H1 (cell line): ENCODE measurements at regions not wholly inside any gene's neighbourhood (a gene's known extent, or its start where the extent isn't known, plus 50 kb on each side); places are given as distances from the start of the nearest gene placed in this dataset.

Experiments
- CTCF ChIA-PET: fragments of 300-600 bp; sonication (Branson Sonifier 250); formaldehyde crosslinking; loops from one replicate; lab custom pipeline; 2021; ENCODE audit not compliant: partially characterized antibody; lab: Charles Lee
- POLR2A ChIA-PET: fragments of 300-600 bp; sonication (Branson Sonifier 250); formaldehyde crosslinking; loops from one replicate; lab custom pipeline; 2021; ENCODE audit warnings: inconsistent platforms; ENCODE audit not compliant: partially characterized antibody; lab: Charles Lee
- DNase-seq, 2 experiments: peaks; one replicate each; pipeline versions ENCODE4 v3.0.0 to v3.0.0-alpha.2; 2010 to 2022; ENCODE audit warnings: low spot score in 2 of 2, low read depth in 1 of 2, mixed read lengths in 1 of 2
- FAIRE-seq: peaks from 2 replicates; lab custom pipeline; 2011; peaks lifted over from hg19 to GRCh38; lab: Jason Lieb, UNC
- H2AFZ ChIP-seq: 2 replicates; pipeline ENCODE4 v1.8.1; 2012; ENCODE audit warnings: low read length, inconsistent platforms
- H2AK5ac ChIP-seq: 2 replicates; pipeline ENCODE4 v1.6.1; 2013; ENCODE audit warnings: low read depth, low read length
- H2BK120ac ChIP-seq: replicated peaks from 2 replicates; pipeline ENCODE3; 2013; ENCODE audit warnings: low read depth, low read length, inconsistent platforms
- H2BK12ac ChIP-seq: 2 replicates; pipeline ENCODE4 v1.6.1; 2013; ENCODE audit warnings: low read depth, low read length
- H2BK15ac ChIP-seq: 2 replicates; pipeline ENCODE4 v1.6.1; 2013; ENCODE audit warnings: low read length
- H2BK20ac ChIP-seq: 2 replicates; pipeline ENCODE4 v1.6.1; 2013; ENCODE audit warnings: low read length
- H2BK5ac ChIP-seq: 2 replicates; pipeline ENCODE4 v1.6.1; 2013; ENCODE audit warnings: low read depth, low read length
- H3K14ac ChIP-seq: 2 replicates; pipeline ENCODE4 v1.6.1; 2013; ENCODE audit warnings: inconsistent platforms; ENCODE audit not compliant: insufficient read length
- H3K18ac ChIP-seq: 2 replicates; pipeline ENCODE4 v1.6.1; 2013; ENCODE audit warnings: low read length; ENCODE audit errors: extremely low read depth
- H3K23ac ChIP-seq: 2 replicates; pipeline ENCODE4 v1.6.1; 2013; ENCODE audit warnings: inconsistent platforms; ENCODE audit not compliant: insufficient read length
- H3K23me2 ChIP-seq: 2 replicates; pipeline ENCODE4 v1.6.1; 2013; ENCODE audit warnings: low read depth, low read length
- H3K27ac ChIP-seq: 2 replicates; pipeline ENCODE4 v1.6.1; 2011; ENCODE audit warnings: low read depth, low read length, inconsistent platforms
- H3K27me3 ChIP-seq, 4 experiments: replicated peaks in 1 of 4; 1 replicate in 1 of 4; 2 replicates in 3 of 4; pipeline versions ENCODE4 v1.6.1 to v1.8.1; 2011 to 2013; ENCODE audit warnings: low read length in 3 of 4, mild to moderate bottlenecking in 3 of 4, inconsistent platforms in 2 of 4, mixed read lengths in 2 of 4, moderate library complexity in 1 of 4; ENCODE audit not compliant: control insufficient read depth in 3 of 4, insufficient read depth in 3 of 4; ENCODE audit errors: extremely low read depth in 1 of 4
- H3K36me3 ChIP-seq, 4 experiments: 2 replicates each; pipeline versions ENCODE4 v1.6.1 to v1.8.1; 2011 to 2013; ENCODE audit warnings: mild to moderate bottlenecking in 4 of 4, low read length in 3 of 4, moderate library complexity in 2 of 4, control low read depth in 1 of 4, inconsistent platforms in 1 of 4; ENCODE audit not compliant: insufficient read depth in 4 of 4, control insufficient read depth in 2 of 4
- H3K4ac ChIP-seq: replicated peaks from 2 replicates; pipeline ENCODE3; 2013; ENCODE audit warnings: low read length, low read depth, mixed read lengths, inconsistent platforms; ENCODE audit not compliant: insufficient read length
- H3K4me1 ChIP-seq, 4 experiments: replicated peaks in 1 of 4; 1 replicate in 1 of 4; 2 replicates in 3 of 4; pipeline versions ENCODE4 v1.6.1 to v1.8.1; 2011 to 2013; ENCODE audit warnings: low read length in 3 of 4, inconsistent platforms in 2 of 4, mixed read lengths in 1 of 4; ENCODE audit not compliant: insufficient read depth in 4 of 4, control insufficient read depth in 3 of 4
- H3K4me2 ChIP-seq, 2 experiments: 2 replicates each; pipeline versions ENCODE4 v1.6.1 to v1.8.1; 2011 to 2013; ENCODE audit warnings: low read depth in 2 of 2, low read length in 2 of 2, control low read depth in 1 of 2, inconsistent platforms in 1 of 2, mild to moderate bottlenecking in 1 of 2; ENCODE audit not compliant: insufficient read depth in 1 of 2
- H3K4me3 ChIP-seq, 4 experiments: fragments of 200-600, 300-600 bp in 1 of 4; sonication (generic), shearing (Covaris generic), sonication (Bioruptor Twin) in 1 of 4; 2 replicates each; pipeline versions ENCODE4 v1.5.1 to v1.8.1; 2011 to 2016; ENCODE audit warnings: low read length in 4 of 4, low read depth in 3 of 4, control low read depth in 2 of 4, inconsistent platforms in 2 of 4, mild to moderate bottlenecking in 2 of 4, mixed read lengths in 1 of 4, moderate library complexity in 1 of 4; ENCODE audit not compliant: insufficient read depth in 2 of 4; ENCODE audit errors: extremely low read depth in 1 of 4
- H3K56ac ChIP-seq: replicated peaks from 2 replicates; pipeline ENCODE3; 2013; ENCODE audit warnings: low read depth, mild to moderate bottlenecking, mixed read lengths, low read length, inconsistent platforms; ENCODE audit not compliant: insufficient read length
- H3K79me1 ChIP-seq: 2 replicates; pipeline ENCODE4 v1.6.1; 2013; ENCODE audit warnings: low read depth, low read length, control low read depth
- H3K79me2 ChIP-seq, 2 experiments: 2 replicates each; pipeline versions ENCODE4 v1.6.1 to v1.8.1; 2012 to 2013; ENCODE audit warnings: low read length in 2 of 2, mild to moderate bottlenecking in 2 of 2, inconsistent platforms in 1 of 2; ENCODE audit not compliant: insufficient read depth in 2 of 2, control insufficient read depth in 1 of 2
- H3K9ac ChIP-seq, 4 experiments: replicated peaks in 1 of 4; 1 replicate in 1 of 4; 2 replicates in 3 of 4; pipeline versions ENCODE4 v1.6.1 to v1.8.1; 2011 to 2013; ENCODE audit warnings: low read depth in 3 of 4, low read length in 3 of 4, control low read depth in 2 of 4, mild to moderate bottlenecking in 2 of 4, moderate library complexity in 2 of 4, inconsistent platforms in 1 of 4; ENCODE audit errors: extremely low read depth in 1 of 4
- H3K9me3 ChIP-seq, 2 experiments: 2 replicates each; pipeline versions ENCODE4 v1.6.1 to v1.8.1; 2012 to 2013; ENCODE audit warnings: mild to moderate bottlenecking in 2 of 2, moderate library complexity in 2 of 2, control low read depth in 1 of 2, inconsistent platforms in 1 of 2, low read depth in 1 of 2, low read length in 1 of 2, mixed read lengths in 1 of 2; ENCODE audit not compliant: insufficient read depth in 2 of 2
- H4K20me1 ChIP-seq, 2 experiments: replicated peaks in 1 of 2; 2 replicates each; pipeline versions ENCODE3 to v1.8.1; 2011 to 2013; ENCODE audit warnings: inconsistent platforms in 2 of 2, low read length in 2 of 2, mild to moderate bottlenecking in 1 of 2; ENCODE audit not compliant: insufficient read depth in 2 of 2, control insufficient read depth in 1 of 2
- H4K5ac ChIP-seq: 2 replicates; pipeline ENCODE4 v1.6.1; 2013; ENCODE audit warnings: low read length, low read depth, mixed read lengths, inconsistent platforms; ENCODE audit not compliant: insufficient read length
- H4K8ac ChIP-seq: 2 replicates; pipeline ENCODE4 v1.8.0; 2013; ENCODE audit warnings: mild to moderate bottlenecking, moderate library complexity, low read length, inconsistent platforms; ENCODE audit not compliant: insufficient read depth; ENCODE audit errors: extremely low read depth
- H4K91ac ChIP-seq: replicated peaks from 2 replicates; pipeline ENCODE3; 2013; ENCODE audit warnings: low read length, mixed read lengths, inconsistent platforms; ENCODE audit not compliant: insufficient read length
- HDAC6 ChIP-seq: IDR thresholded peaks from one replicate; pipeline ENCODE4 v1.7.1; 2012; ENCODE audit warnings: low read depth, mild to moderate bottlenecking, inconsistent platforms, low read length, moderate library complexity
- RFX5 ChIP-seq: IDR thresholded peaks from 2 replicates; pipeline ENCODE4 v1.6.1; 2011; ENCODE audit warnings: low read depth, low read length, improper control_type of control experiment, borderline replicate concordance
- SIX5 ChIP-seq: IDR thresholded peaks from 2 replicates; pipeline ENCODE4 v1.6.1; 2011; ENCODE audit warnings: mild to moderate bottlenecking, low read depth, low read length
- SP2 ChIP-seq: IDR thresholded peaks from 2 replicates; pipeline ENCODE4 v1.6.1; 2012; ENCODE audit warnings: mild to moderate bottlenecking, low read length, inconsistent platforms
- WGBS, 2 experiments: shearing (Covaris generic) in 1 of 2; methylation state at CpG; one replicate each; pipeline versions ENCODE4 v1.1.6 to v1.1.7; 2013 to 2015; ENCODE audit warnings: low lambda C conversion rate in 2 of 2, mixed read lengths in 2 of 2, inconsistent platforms in 1 of 2, low coverage in 1 of 2, missing lambda C conversion rate in 1 of 2; ENCODE audit not compliant: insufficient replicate concordance in 2 of 2, insufficient coverage in 1 of 2, insufficient read length in 1 of 2; ENCODE audit errors: extremely low coverage in 1 of 2, missing lambda C conversion rate in 1 of 2; 5-methylcytosine and 5-hydroxymethylcytosine counted together

GRCh38 chr5:87653242-87653641, 240.5 kb upstream of the CCNH start:
- no peak overlapping the region for H2BK5ac ChIP-seq
- H3K23ac ChIP-seq: no peak overlapping the region
- H3K27me3 ChIP-seq: no peaks in the 10 kb centered on the region
- H3K23me2 ChIP-seq: no peaks in the 10 kb centered on the region
- 70% methylated on average over 2 of the region's 2 CpGs; no CpG with 5 or more reads in 1 of the 2 experiments for WGBS, 2 experiments
- H4K91ac ChIP-seq: no peak overlapping the region
- H3K27ac ChIP-seq: no peak overlapping the region
- H3K4me2 ChIP-seq: no peak overlapping the region
- H3K79me2 ChIP-seq: no peaks in the 10 kb centered on the region
- no peak overlapping the region for H2BK15ac ChIP-seq
- H4K5ac ChIP-seq: no peak overlapping the region
- H3K4me3 ChIP-seq: no peak overlapping the region
- no peaks in the 10 kb centered on the region for H4K20me1 ChIP-seq
- no peaks in the 10 kb centered on the region for H3K4me1 ChIP-seq
- FAIRE-seq: no peak
- ChIA-PET POLR2A (no interaction called here), CTCF (interaction anchor here (1.0 to 1.1 kb wide), 2 partner anchors 9 to 44 kb away, joined by 3 read pairs; no protein-coding TSS in a partner anchor)
- H2BK20ac ChIP-seq: no peak overlapping the region
- H3K18ac ChIP-seq: no peak overlapping the region
- no peak overlapping the region for H3K56ac ChIP-seq
- H3K36me3 ChIP-seq: no peaks in the 10 kb centered on the region
- no peaks in the 10 kb centered on the region for H3K9me3 ChIP-seq
- no peaks in the 10 kb centered on the region for H3K79me1 ChIP-seq
- H2BK120ac ChIP-seq: no peak overlapping the region
- no peak overlapping the region for H4K8ac ChIP-seq
- H3K9ac ChIP-seq: no peak overlapping the region
- no peak overlapping the region for H3K4ac ChIP-seq
- no peak overlapping the region for H2AFZ ChIP-seq
- H3K14ac ChIP-seq: no peak overlapping the region
- DNase-seq: no peak
- H2BK12ac ChIP-seq: no peak overlapping the region
- TF ChIP-seq SP2 (no peak), HDAC6 (no peak), SIX5 (no peak), RFX5 (no peak)
- no peak overlapping the region for H2AK5ac ChIP-seq
